Urinary bladder (tissue), 3 donors: ENCODE measurements at regions not wholly inside any gene's neighbourhood (a gene's known extent, or its start where the extent isn't known, plus 50 kb on each side); places are given as distances from the start of the nearest gene placed in this dataset.

Experiments used
- DNase-seq: peaks from one replicate; pipeline ENCODE4 v3.0.0-alpha.2; 2015; ENCODE audit errors: extremely low spot score
- H3K27ac ChIP-seq: one replicate; pipeline ENCODE4 v1.5.1; 2013; ENCODE audit warnings: low read depth, mild to moderate bottlenecking, moderate library complexity
- H3K36me3 ChIP-seq: one replicate; pipeline ENCODE4 v1.6.1; 2013; ENCODE audit warnings: mild to moderate bottlenecking, moderate library complexity; ENCODE audit not compliant: insufficient read depth
- H3K4me1 ChIP-seq: one replicate; pipeline ENCODE4 v1.6.1; 2013; ENCODE audit warnings: mild to moderate bottlenecking, moderate library complexity; ENCODE audit not compliant: insufficient read depth
- H3K4me3 ChIP-seq: one replicate; pipeline ENCODE4 v1.5.1; 2013; ENCODE audit warnings: low read depth, low read length
- WGBS: extraction: QIAGEN DNeasy Blood & Tissue Kit; methylation state at CpG from one replicate; pipeline ENCODE4 v1.1.7; 2013; 5-methylcytosine and 5-hydroxymethylcytosine counted together
- donor health status: healthy with polysubstance abuse.
- donor health status: healthy.

DNA sequence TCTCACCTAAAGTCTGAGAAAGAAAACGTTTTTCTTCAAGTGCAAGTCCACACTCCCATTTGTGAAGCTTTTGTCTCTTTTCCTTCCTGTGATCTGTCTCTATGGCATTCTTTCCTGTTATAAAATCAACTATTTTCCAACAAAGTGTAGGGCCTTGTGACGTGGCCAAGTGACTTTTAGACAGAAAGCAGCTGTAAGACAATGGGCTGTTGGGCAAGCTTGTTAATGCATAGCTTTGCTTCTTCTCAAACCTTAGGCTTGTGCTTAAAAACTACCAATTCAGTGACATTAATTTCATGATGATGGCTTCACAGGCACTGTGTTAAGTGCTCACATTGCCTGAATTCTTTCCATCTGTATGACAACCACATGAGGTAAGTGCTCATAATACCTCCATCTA, 83.5 kb downstream of the VCY1B start:
- Histone ChIP-seq H3K36me3 (no peaks in the 10 kb centered on the region), H3K4me1 (no peaks in the 10 kb centered on the region), H3K27ac (no peak overlapping the region), H3K4me3 (no peak overlapping the region)
- WGBS = 13% methylated on average over 2 of the region's 2 CpGs
- DNase-seq = no peak

DNA sequence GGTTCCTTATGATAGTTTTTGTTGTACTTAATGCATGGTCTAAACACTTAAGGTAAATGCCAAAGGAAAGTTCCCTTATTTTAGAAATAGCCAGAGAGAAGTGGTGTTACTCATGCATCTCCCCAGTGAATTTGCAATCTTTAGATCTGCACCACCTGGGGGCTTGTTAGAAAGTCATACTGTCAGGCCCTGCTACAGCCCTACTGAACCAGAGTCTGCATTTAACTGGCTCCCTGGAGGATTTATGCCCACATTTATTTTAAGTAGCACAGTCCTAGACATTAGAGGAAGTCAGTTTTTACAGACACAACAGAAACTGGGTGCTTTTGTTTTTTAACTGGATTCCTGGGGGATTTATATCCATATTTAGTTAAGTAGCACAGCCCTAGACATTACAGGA, 89.6 kb downstream of the VCY1B start:
- Histone ChIP-seq H3K4me1 (no peaks in the 10 kb centered on the region), H3K27ac (no peak overlapping the region), H3K4me3 (no peak overlapping the region), H3K36me3 (no peaks in the 10 kb centered on the region)
- no peak for DNase-seq

- DNase-seq = no peak
- no peak overlapping the region for H3K27ac ChIP-seq
- no peak overlapping the region for H3K4me3 ChIP-seq
- H3K4me1 ChIP-seq = no peaks in the 10 kb centered on the region
- 69% methylated on average over 3 of the region's 3 CpGs for WGBS
- no peaks in the 10 kb centered on the region for H3K36me3 ChIP-seq
Measured at GRCh38 chrY:14182776-14183175, 126.7 kb downstream of the VCY1B start.

GRCh38 chrY:14222014-14222413, 166.0 kb downstream of the VCY1B start:
- H3K27ac ChIP-seq = no peak overlapping the region
- H3K4me3 ChIP-seq = no peak overlapping the region
- no peaks in the 10 kb centered on the region for H3K4me1 ChIP-seq
- no peak for DNase-seq
- WGBS = 62% methylated on average over 3 of the region's 3 CpGs
- no peaks in the 10 kb centered on the region for H3K36me3 ChIP-seq

- 5% methylated on average over 10 of the region's 10 CpGs for WGBS
- H3K27ac ChIP-seq = no peak overlapping the region
- no peaks in the 10 kb centered on the region for H3K36me3 ChIP-seq
- DNase-seq = no peak
- H3K4me3 ChIP-seq = no peak overlapping the region
- H3K4me1 ChIP-seq = no peaks in the 10 kb centered on the region
Measured at GRCh38 chrY:14231703-14232102, 175.7 kb downstream of the VCY1B start.

GRCh38 chrY:14235070-14235469, 179.0 kb downstream of the VCY1B start:
- H3K4me3 ChIP-seq = no peak overlapping the region
- no peak for DNase-seq
- H3K36me3 ChIP-seq = no peaks in the 10 kb centered on the region
- no peak overlapping the region for H3K27ac ChIP-seq
- 72% methylated on average over 5 of the region's 5 CpGs for WGBS
- H3K4me1 ChIP-seq = no peaks in the 10 kb centered on the region

DNA sequence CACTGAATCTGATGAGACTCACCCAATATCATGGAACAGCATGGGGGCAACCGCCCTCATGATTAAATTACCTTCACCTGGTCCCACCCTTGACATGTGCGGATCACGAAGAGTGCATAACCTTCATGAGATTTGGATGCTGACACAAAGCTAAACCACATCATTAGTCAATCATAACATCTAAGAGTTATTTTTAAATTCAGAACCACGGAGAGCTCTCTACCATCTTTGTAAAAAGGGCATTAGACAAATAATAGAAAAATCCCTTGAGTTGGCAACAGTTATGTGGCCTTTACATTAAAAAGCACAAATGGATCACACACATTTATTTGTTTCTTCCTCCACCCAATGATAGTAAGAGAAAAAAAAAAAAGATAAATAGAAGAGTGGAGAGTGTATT, 182.2 kb downstream of the VCY1B start:
- Histone ChIP-seq H3K36me3 (no peaks in the 10 kb centered on the region), H3K27ac (no peak overlapping the region), H3K4me3 (no peak overlapping the region), H3K4me1 (no peaks in the 10 kb centered on the region)
- DNase-seq = no peak
- WGBS = 76% methylated on average over 4 of the region's 4 CpGs

- H3K27ac ChIP-seq = no peak overlapping the region
- H3K4me1 ChIP-seq = no peaks in the 10 kb centered on the region
- no peak overlapping the region for H3K4me3 ChIP-seq
- 17% methylated on average over 4 of the region's 4 CpGs for WGBS
- DNase-seq = no peak
- H3K36me3 ChIP-seq = no peaks in the 10 kb centered on the region
Measured at GRCh38 chrY:14246948-14247347, 190.9 kb downstream of the VCY1B start.

DNA sequence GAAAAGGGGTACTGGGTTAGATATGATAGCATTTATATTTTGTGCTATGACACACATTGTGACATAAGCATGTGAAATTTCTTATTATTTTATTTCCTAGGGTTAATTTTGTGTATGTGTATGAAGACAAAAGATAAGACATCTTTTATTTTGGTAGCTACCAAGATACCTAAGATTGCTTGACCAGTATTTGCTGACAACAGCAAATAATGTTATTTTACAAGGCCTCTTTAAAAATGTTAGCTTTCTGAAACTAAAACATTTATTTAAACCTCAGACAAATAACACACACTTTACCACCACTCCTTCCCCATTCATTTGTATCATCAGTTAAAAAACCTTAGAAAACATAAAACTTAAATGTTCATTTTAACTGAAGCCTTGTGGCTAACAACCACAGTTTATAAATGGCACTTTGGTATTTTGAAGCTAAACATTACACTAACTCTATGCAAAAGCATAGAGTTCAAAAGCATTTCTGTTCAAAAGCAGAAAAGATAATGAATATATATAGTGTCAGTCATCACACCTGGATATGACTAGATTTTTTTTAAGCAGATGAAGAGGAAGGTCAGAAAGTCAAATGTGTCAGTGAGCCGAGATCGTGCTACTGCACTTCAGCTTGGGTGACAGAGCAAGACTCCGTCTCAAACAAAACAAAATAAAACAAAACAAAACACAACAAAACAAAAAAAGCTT, 193.0 kb downstream of the VCY1B start:
- H3K4me1 ChIP-seq = no peaks in the 10 kb centered on the region
- no peaks in the 10 kb centered on the region for H3K36me3 ChIP-seq
- H3K4me3 ChIP-seq = no peak overlapping the region
- WGBS = 39% methylated on average over 3 of the region's 3 CpGs
- DNase-seq = no peak
- no peak overlapping the region for H3K27ac ChIP-seq

DNA sequence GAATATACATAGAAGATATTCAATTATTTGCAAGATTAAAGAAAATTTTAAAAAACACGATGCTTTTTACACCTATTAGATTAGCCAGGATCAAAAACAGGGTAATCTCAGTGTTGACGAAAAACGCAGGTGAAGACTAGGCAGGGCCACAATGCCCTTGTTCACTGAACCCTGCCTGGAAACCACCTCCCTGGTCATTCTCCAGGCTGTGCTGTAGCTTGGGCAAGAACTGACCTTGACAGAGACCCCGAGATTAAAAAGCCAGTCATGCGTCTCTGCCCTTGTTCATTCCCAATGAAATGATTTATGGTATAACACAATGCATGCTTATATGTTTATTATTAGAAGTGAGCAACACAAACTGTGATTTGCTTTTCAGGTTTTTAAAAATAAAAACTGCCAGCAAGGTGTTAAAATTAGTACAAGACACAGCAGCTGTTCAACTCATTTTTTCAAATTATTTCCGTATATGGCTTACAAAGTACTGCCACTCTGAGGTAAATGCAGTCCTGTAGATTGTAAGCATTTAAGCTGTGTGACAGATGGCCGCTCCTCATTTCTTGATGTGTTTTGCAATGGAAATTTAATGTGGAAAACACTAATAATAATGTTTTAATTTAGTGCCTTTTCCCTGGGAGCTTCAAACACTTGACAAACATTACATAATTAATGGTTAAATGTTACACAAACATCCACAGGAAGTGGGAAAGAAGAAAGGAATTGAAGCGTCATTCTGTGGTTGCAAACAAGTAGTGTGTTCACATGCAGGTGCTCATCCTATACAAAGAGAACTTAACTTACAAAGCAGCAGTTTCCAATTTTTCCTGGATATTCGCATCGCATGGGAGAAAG, 200.2 kb downstream of the VCY1B start:
- H3K27ac ChIP-seq = no peak overlapping the region
- no peaks in the 10 kb centered on the region for H3K36me3 ChIP-seq
- no peak for DNase-seq
- no peak overlapping the region for H3K4me3 ChIP-seq
- H3K4me1 ChIP-seq = no peaks in the 10 kb centered on the region
- 62% methylated on average over 10 of the region's 10 CpGs for WGBS

- Histone ChIP-seq H3K4me1 (no peaks in the 10 kb centered on the region), H3K36me3 (no peaks in the 10 kb centered on the region), H3K27ac (no peak overlapping the region), H3K4me3 (no peak overlapping the region)
- DNase-seq = no peak
- WGBS = 63% methylated on average over 1 of the region's 1 CpG
Measured at GRCh38 chrY:14256817-14257168, 200.8 kb downstream of the VCY1B start.

DNA sequence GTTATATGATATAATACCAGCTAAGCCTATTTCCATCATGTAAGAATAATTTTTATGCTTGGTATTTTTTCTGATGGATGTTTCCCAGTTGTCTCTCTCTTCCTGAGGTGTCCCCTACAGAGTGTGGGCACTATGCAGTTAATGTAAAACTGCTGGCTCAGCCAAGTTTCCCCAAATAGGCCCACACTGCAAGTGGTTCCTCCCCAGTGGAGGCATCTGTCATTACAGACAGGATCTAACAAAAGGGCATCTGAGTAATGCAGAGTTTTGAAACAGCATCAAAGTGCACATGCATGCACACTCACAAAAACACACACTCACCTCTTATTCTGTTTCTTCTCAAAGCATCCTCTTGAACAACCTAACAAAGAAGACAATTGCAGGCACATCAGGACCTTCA, 221.0 kb downstream of the VCY1B start:
- Histone ChIP-seq H3K27ac (no peak overlapping the region), H3K4me1 (no peaks in the 10 kb centered on the region), H3K36me3 (no peaks in the 10 kb centered on the region), H3K4me3 (no peak overlapping the region)
- DNase-seq = no peak

DNA sequence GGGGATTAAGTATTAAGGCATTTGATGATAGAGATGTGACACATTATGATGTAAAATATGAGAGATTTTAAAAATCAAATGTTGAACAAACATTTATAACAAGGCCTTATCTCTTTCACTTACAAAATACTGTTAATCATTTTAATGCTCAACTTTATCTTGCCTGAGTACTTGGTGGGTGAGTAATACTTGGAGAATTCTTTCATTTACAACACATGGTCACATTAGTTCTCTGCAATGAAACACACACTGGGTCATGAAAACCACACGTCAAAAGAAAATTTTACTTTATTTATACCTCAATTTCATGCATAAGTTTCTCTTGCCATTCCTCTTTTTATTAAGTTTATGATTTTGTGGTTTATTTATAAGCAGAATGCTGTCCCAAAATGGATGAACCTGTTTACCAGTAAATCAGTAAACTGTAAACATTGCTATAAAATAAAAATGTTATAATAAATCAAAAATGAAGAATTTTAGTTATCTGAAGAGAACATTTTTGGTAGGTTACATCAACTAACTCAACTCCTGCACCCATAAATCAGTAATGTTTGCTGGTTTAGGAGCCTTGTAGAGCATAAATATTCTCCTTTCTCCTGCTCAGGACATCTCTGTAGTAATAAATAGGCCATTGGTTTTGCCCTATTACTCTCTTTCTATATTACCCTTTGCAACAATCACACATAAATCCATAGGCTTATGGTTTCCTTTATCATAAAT, 233.5 kb upstream of the NLGN4Y start:
- H3K4me1 ChIP-seq = no peaks in the 10 kb centered on the region
- no peak for DNase-seq
- H3K27ac ChIP-seq = no peak overlapping the region
- H3K4me3 ChIP-seq = no peak overlapping the region
- WGBS = 35% methylated on average over 1 of the region's 1 CpG
- H3K36me3 ChIP-seq = no peaks in the 10 kb centered on the region

GRCh38 chrY:14292382-14292781, 231.9 kb upstream of the NLGN4Y start:
- DNase-seq = no peak
- Histone ChIP-seq H3K27ac (no peak overlapping the region), H3K36me3 (no peaks in the 10 kb centered on the region), H3K4me1 (no peaks in the 10 kb centered on the region), H3K4me3 (no peak overlapping the region)
- WGBS = 91% methylated on average over 2 of the region's 2 CpGs
